ENCODE measurements at regions not wholly inside any gene's neighbourhood (a gene's known extent, or its start where the extent isn't known, plus 50 kb on each side); places are given as distances from the start of the nearest gene placed in this dataset.
A peak's percentile ranks its signal among the peaks of the same experiment; 100 is the strongest.

- no peak for DNase-seq (ENCODE audit: low read depth)
These were observed 267.9 kb upstream of the PKDCC start for GRCh38 chr2:41779888-41780287.

GRCh38 chr2:41782306-41783158, 265.3 kb upstream of the PKDCC start:
- peak; percentile 41 for DNase-seq (ENCODE audit: low read depth)

- no peak for DNase-seq (ENCODE audit: low read depth)
These were observed 263.3 kb upstream of the PKDCC start for GRCh38 chr2:41784496-41784895.

- DNase-seq (ENCODE audit: low read depth): no peak
These were observed 262.4 kb upstream of the PKDCC start for GRCh38 chr2:41785251-41786022.

GRCh38 chr2:41791523-41791922, 256.3 kb upstream of the PKDCC start:
- peak; percentile 45 for DNase-seq (ENCODE audit: low read depth)

- no peak for DNase-seq (ENCODE audit: low read depth)
These were observed 244.5 kb upstream of the PKDCC start for GRCh38 chr2:41803361-41803760.

- no peak for DNase-seq (ENCODE audit: low read depth)
These were observed 241.5 kb upstream of the PKDCC start for GRCh38 chr2:41806286-41806685.

GRCh38 chr2:41821167-41821566, 226.7 kb upstream of the PKDCC start:
- DNase-seq (ENCODE audit: low read depth): no peak

GRCh38 chr2:41826921-41827320, 220.9 kb upstream of the PKDCC start:
- no peak for DNase-seq (ENCODE audit: low read depth)

GRCh38 chr2:41827354-41827971, 220.4 kb upstream of the PKDCC start:
- no peak for DNase-seq (ENCODE audit: low read depth)

GRCh38 chr2:41828052-41828643, 219.7 kb upstream of the PKDCC start:
- no peak for DNase-seq (ENCODE audit: low read depth)

GRCh38 chr2:41829052-41829451, 218.8 kb upstream of the PKDCC start:
- peak; percentile 10 for DNase-seq (ENCODE audit: low read depth)

GRCh38 chr2:41830600-41830999, 217.2 kb upstream of the PKDCC start:
- DNase-seq (ENCODE audit: low read depth): no peak

GRCh38 chr2:41832218-41832617, 215.6 kb upstream of the PKDCC start:
- DNase-seq (ENCODE audit: low read depth): no peak

- DNase-seq (ENCODE audit: low read depth): no peak
These were observed 212.4 kb upstream of the PKDCC start for GRCh38 chr2:41835401-41835800.

GRCh38 chr2:41836948-41837347, 210.9 kb upstream of the PKDCC start:
- DNase-seq (ENCODE audit: low read depth): peak; percentile 43

- no peak for DNase-seq (ENCODE audit: low read depth)
These were observed 210.2 kb upstream of the PKDCC start for GRCh38 chr2:41837610-41838009.

GRCh38 chr2:41840702-41841551, 206.9 kb upstream of the PKDCC start:
- DNase-seq (ENCODE audit: low read depth): peak; percentile 98

GRCh38 chr2:41846962-41847361, 200.9 kb upstream of the PKDCC start:
- no peak for DNase-seq (ENCODE audit: low read depth)

GRCh38 chr2:41847744-41848441, 199.9 kb upstream of the PKDCC start:
- peak; percentile 95 for DNase-seq (ENCODE audit: low read depth)

GRCh38 chr2:41851554-41851953, 196.3 kb upstream of the PKDCC start:
- no peak for DNase-seq (ENCODE audit: low read depth)

All from iris pigment epithelial cell (primary cell).